HG03442 (cell line): ENCODE measurements at regions not wholly inside any gene's neighbourhood (a gene's known extent, or its start where the extent isn't known, plus 50 kb on each side); places are given as distances from the start of the nearest gene placed in this dataset.

Experiments used
- ATAC-seq: cut with Tn5 transposase; IDR thresholded peaks from one replicate; pipeline ENCODE4 v1.9.1; 2021; ENCODE audit warnings: mild to moderate bottlenecking, moderate library complexity; ENCODE audit not compliant: unreplicated experiment

- no peak for ATAC-seq
Measured at GRCh38 chr6:113317442-113317841, 539.7 kb upstream of the MARCKS start.

DNA sequence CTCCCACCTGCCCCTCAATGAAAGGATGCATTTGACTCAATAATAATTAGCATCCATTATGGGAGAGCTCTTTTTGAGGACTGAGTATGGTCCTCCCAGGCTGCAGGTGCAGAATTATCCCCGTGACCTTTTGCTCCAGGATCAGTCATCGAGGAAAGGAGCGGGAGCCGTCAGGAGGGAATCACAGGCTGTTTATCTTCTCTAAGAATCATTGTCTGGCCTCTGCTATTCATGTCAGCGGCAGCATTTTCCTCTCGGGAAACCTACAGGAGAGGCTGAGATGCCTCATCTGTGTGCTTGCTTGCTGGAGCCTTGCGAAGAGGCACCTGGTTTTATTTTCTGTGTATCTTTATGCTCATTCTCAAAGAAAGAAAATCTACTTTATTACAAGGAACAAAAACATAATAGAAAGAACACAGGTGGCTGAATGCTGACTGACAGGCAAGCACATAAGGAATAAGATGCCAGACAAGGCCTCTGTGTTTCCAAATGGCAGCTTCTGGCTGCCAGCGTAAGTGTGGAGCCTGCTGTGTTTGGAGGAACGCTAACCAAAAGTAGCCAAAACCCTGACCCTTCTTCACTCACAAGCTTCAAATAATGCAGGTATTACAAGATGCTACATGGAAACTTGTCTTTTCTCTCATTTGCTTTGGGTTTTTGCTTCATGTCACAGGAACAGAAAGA, 539.1 kb upstream of the MARCKS start:
- ATAC-seq = no peak

DNA sequence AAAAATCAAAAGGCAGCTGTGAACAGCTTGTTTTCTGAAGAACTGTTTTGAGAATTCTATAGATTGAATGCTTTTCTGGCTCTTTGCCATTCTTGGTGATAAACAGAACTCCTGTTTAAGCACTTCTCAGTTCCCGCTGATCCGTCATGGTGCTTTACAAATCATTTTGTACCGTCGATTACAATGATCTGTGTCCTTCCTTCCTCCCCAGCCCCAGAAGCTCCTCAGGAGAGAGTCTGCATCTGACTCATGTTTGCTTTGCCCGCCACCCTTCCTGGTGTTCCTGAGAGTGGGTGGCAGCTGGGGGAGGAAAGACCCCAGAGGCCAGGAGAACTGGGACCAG, 538.6 kb upstream of the MARCKS start:
- no peak for ATAC-seq

DNA sequence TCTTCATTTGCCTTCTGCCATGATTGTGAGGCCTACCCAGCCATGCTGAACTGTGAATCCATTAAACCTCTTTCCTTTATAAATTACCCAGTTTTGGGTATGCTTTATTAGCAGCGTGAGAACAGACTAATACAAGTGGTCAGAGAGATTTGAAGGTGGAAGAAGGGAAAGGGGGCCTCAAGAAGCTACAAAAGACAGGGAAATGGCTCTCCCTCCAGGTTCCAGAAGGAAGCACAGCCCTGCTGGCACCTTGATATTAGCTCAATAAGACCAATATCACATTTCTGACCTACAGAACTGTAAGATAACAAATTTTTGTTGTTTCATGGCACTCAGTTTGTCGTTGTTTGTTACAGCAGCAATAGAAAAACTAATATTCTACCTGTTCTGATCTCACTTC, 536.5 kb upstream of the MARCKS start:
- ATAC-seq = no peak

DNA sequence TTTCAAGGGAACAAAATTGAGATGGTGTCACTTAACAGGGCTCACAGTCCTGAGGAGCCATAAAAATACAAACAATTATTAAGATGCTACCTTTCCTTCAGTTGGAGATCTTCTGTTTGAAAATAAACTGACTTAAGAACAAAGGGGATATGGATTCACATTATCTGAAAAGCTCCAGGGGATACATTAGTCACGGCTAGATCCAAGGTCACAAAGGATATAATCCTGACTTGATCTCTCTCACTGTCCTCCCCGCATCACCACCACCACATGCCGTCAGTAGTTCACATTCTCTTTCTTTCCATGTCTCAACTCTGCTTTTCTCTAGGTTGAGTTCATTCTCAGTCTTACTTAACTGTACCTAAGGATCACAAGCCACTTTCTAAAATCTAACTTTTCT, 530.4 kb upstream of the MARCKS start:
- ATAC-seq = no peak

- no peak for ATAC-seq
Measured at GRCh38 chr6:113328886-113329381, 528.2 kb upstream of the MARCKS start.

- no peak for ATAC-seq
Measured at GRCh38 chr6:113329942-113330635, 527.1 kb upstream of the MARCKS start.

DNA sequence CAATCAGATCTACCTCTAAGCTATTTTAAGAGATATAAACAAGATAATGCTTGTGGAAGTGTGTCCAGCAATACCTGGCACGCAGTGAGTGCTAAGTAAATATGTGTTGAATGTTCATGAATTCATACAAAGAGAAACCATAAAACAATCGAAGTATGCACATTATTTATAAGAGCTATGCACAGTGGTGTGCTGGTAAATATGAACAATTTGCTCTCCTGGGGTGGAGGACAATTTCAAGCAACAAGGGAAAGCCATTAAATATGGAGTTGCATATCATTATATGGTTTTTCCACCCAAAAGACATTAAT, 526.6 kb upstream of the MARCKS start:
- ATAC-seq = no peak

DNA sequence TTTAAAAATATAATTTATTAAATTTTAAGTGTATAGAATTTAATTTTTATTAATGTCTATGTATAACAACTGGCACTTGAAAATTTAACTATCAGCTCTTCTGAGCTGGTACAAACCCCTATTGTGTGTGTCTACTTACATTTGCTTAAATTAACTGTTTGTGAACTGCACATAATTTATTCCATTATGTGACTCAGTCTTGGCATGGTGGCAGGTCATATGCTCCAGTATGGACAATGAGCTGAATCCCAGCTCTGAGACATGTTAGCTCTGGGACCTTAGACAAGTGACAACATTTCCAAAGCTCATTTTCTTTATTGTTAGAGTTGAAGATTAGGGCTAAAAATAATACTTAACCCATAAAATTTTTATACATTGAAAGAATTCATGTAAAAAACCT, 526.1 kb upstream of the MARCKS start:
- no peak for ATAC-seq

DNA sequence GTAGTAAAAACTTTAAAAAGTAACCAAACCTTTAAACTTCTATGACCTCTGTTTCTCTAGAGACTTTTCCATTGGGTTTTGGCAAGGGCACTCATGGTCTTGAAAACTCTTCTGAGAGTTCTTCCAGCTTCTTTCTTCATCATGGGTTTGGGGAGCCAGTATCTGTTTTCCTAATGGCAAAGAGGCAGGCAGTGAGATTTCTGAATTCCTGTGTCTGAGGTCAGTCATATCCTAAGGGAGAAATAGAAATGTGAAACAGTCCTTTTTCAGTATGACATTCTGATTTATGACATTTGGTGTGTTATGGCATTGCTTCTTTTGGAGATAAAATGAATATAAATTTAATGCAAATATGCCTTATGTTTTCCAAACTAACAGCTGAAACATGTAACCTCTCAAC, 518.5 kb upstream of the MARCKS start:
- no peak for ATAC-seq

GRCh38 chr6:113339209-113339608, 517.9 kb upstream of the MARCKS start:
- no peak for ATAC-seq

- no peak for ATAC-seq
Measured at GRCh38 chr6:113340371-113340770, 516.8 kb upstream of the MARCKS start.

- ATAC-seq = no peak
Measured at GRCh38 chr6:113343940-113344339, 513.2 kb upstream of the MARCKS start.

GRCh38 chr6:113344969-113345368, 512.2 kb upstream of the MARCKS start:
- ATAC-seq = no peak

DNA sequence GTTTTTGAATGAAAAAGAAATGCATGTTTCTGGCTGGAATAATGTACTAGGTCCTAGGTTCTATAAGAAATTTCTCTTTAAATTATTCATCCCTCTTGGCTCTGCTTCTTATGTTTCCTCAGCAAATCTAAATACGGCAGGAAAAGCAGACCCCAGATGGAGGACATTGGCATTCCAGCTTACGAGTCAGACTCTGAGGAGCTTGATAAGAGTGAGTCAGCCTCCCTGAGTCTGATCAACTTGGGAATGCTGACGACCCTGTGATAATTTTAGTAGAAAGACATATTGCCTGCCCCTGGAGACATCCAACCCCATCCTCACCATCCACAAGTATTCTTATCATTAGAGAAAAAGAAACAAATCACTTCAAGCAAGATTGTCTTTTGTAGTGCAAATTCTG, 509.7 kb upstream of the MARCKS start:
- no peak for ATAC-seq

GRCh38 chr6:113350461-113350860, 506.7 kb upstream of the MARCKS start:
- ATAC-seq = no peak

GRCh38 chr6:113351173-113351834, 505.8 kb upstream of the MARCKS start:
- ATAC-seq = no peak

DNA sequence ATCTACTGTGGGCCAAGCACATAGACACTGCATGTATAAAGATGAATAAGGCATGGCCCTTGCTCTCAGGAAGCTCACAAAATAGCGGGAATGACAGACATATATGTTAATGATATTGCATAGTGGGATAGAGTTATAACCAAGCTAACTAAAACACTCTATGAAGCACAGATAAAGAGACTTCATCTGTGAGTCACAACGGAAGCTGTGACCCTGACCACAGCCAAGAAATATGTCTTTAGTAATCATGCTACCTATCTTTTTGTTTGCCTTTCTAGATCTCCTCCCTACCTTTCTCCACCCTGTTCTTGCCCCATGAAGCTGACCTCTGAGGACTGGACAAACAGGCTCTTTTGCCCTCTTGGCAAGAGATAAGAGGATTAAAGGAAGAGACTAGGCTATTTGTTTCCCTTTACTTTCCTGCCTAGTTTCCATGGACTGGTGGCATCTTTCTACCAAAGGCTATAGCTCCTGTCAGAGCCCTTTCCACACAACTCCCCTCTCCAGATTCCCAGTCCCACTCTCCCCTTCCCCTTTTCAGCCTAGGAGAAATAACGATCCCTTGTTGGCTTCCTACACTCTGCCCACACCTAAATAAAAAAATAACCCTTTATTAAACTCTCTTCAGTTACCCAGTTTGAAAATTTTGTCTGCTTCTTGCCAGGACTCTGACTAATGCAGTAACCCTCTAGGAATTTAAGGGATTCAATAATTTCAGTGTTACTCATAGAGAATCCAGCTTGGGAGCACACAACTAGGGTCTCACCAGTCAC, 504.9 kb upstream of the MARCKS start:
- ATAC-seq = no peak

GRCh38 chr6:113352831-113353230, 504.3 kb upstream of the MARCKS start:
- ATAC-seq = no peak

DNA sequence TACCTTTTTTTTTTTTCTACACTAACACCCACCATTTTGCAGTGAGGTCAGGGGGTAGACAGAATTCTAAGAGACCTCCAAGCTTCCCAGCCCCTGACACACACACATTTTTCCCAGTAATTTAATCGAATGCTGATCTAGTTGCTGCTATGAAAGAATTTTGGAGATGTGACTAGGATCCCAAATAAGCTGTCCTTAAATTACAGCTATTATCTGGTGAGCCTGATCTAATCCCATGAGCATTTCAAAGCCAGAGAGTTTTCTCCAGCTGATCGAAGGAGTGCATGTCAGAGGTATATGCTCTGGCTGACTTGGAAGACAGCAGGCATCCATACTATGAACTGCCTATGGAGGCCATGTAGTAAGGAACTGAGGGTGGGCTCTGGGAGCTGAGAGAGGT, 503.8 kb upstream of the MARCKS start:
- ATAC-seq = no peak

DNA sequence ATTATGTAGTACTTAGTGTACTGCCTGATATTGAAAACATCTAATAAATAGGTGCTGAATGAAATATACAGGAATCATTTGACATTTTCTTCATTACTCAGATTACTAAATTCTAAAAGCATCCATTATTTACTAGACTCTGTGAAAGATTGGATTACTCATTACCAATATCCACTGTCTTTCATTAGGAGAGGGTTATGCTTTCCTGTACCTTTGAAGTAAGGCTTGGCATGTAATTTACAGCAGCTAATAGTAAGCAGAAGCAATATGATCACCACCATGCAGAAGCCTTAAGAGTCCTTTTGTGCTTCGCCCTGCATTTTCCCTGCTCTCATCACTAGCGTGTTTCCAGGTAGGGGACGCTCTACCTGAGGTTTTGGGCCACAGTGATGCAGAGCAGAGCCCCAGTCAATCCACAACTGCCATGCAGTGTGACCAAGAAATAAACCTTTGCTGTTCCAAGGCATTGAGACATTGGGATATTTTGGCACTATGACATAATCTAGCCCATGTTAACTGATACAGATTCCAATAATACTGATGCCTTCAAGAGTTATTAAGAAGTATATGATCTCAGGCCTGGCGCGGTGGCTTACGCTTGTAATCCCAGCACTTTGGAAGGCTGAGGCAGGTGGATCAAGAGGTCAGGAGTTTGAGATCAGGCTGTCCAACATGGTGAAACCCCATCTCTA, 502.8 kb upstream of the MARCKS start:
- ATAC-seq = no peak
